Progenitor cell of endocrine pancreas (in vitro differentiated cells): ENCODE measurements at regions not wholly inside any gene's neighbourhood (a gene's known extent, or its start where the extent isn't known, plus 50 kb on each side); places are given as distances from the start of the nearest gene placed in this dataset.

Experiments used
- DNase-seq: peaks from one replicate; pipeline ENCODE4 v3.0.0; 2021; ENCODE audit warnings: low spot score; ENCODE audit not compliant: unreplicated experiment
- H3K27ac Mint-ChIP-seq: 2 replicates; pipeline ENCODE4 v1.8.0; 2021; ENCODE audit warnings: mild to moderate bottlenecking, moderate library complexity, mixed read lengths
- H3K27me3 Mint-ChIP-seq: 2 replicates; pipeline ENCODE4 v1.8.0; 2021; ENCODE audit warnings: mixed read lengths
- H3K36me3 Mint-ChIP-seq: 2 replicates; pipeline ENCODE4 v1.8.0; 2022; ENCODE audit warnings: mixed read lengths; ENCODE audit not compliant: insufficient read depth
- H3K4me1 Mint-ChIP-seq: 2 replicates; pipeline ENCODE4 v1.8.0; 2021; ENCODE audit warnings: low read depth, mixed read lengths
- H3K4me3 Mint-ChIP-seq: 2 replicates; pipeline ENCODE4 v1.8.0; 2021; ENCODE audit warnings: low read depth, mild to moderate bottlenecking, moderate library complexity, mixed read lengths
- H3K9me3 Mint-ChIP-seq: 2 replicates; pipeline ENCODE4 v1.8.0; 2021; ENCODE audit warnings: low read depth, mixed read lengths
- TF ChIP-seq, protein P1 (sequence below): fragments of 200-600 bp; sonication (generic); IDR thresholded peaks from one replicate; pipeline ENCODE4 v1.5.0; 2021; ENCODE audit warnings: antibody characterized with exemption, mild to moderate bottlenecking; ENCODE audit not compliant: unreplicated experiment

DNA sequence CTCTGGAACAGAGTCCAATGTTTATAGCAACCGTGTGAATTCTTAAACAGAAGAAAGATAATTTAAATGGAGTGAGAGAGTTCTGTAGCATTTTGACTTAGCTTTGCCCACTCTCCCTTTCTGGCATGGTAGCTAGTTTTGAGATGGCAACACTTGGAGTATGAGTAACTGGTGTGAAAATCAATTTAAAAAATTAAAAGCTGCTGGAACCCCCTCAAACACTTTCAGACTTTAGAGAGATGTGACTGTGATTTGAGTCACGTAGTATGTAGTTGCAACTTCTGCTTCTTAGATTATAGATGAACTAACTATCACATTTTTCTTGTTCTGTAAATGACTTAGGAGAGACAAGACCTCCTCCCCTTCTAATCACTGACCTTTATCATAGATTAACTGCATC is 2309.5 kb upstream of the C9orf72 start:
- Mint-ChIP-seq H3K36me3 (no peaks in the 10 kb centered on the region), H3K4me3 (no peak overlapping the region), H3K9me3 (no peaks in the 10 kb centered on the region), H3K27ac (no peak overlapping the region), H3K27me3 (no peaks in the 10 kb centered on the region), H3K4me1 (no peaks in the 10 kb centered on the region)
- TF ChIP-seq, protein P1, sequence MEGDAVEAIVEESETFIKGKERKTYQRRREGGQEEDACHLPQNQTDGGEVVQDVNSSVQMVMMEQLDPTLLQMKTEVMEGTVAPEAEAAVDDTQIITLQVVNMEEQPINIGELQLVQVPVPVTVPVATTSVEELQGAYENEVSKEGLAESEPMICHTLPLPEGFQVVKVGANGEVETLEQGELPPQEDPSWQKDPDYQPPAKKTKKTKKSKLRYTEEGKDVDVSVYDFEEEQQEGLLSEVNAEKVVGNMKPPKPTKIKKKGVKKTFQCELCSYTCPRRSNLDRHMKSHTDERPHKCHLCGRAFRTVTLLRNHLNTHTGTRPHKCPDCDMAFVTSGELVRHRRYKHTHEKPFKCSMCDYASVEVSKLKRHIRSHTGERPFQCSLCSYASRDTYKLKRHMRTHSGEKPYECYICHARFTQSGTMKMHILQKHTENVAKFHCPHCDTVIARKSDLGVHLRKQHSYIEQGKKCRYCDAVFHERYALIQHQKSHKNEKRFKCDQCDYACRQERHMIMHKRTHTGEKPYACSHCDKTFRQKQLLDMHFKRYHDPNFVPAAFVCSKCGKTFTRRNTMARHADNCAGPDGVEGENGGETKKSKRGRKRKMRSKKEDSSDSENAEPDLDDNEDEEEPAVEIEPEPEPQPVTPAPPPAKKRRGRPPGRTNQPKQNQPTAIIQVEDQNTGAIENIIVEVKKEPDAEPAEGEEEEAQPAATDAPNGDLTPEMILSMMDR, result no peak
- no peak for DNase-seq

DNA sequence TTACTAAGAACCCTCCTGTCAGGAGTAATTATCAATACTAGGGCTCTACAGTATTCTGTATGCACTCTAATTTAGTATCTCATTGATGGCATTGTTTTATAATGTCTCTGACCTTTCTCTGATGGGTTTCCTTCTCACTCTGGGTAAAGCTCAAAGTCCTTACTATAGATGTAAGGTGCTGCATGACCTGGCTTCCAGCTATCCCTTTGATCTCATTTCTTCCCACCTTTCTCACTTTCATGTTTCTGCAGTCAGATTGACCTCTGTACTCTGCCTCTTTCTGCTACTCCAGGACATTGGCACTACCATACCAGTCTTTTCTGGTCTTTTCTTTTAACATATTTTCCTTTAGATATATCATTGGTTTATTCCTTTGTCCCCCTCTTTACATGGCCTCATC is 2332.8 kb upstream of the C9orf72 start:
- TF ChIP-seq, protein P1, result no peak
- H3K9me3 Mint-ChIP-seq, result no peaks in the 10 kb centered on the region
- no peaks in the 10 kb centered on the region for H3K27me3 Mint-ChIP-seq
- H3K4me3 Mint-ChIP-seq, result no peak overlapping the region
- DNase-seq, result no peak
- no peak overlapping the region for H3K27ac Mint-ChIP-seq
- H3K4me1 Mint-ChIP-seq, result no peaks in the 10 kb centered on the region
- H3K36me3 Mint-ChIP-seq, result no peaks in the 10 kb centered on the region

DNA sequence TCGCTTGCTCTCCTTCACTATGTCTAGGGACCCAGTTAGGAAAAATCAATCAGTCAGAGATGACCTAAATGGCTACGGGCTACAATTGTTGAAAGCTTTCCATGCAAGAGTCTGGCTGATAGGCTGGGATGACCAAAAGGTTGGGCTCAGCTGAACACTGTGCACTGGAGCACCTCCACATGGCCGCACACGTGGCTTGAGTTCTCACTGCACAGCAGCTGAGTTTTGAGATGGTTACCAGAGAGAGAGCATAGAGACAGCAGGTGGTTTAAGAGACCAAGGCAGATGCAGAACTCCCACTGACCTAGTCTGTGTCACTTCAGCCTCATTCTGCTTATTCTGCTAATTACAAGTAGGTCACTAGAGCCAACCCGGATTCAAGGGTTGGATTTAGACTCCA is 2354.8 kb upstream of the C9orf72 start:
- Mint-ChIP-seq H3K27me3 (no peaks in the 10 kb centered on the region), H3K9me3 (peaks cover 3% of the 10 kb centered on the region), H3K4me1 (no peaks in the 10 kb centered on the region), H3K27ac (no peak overlapping the region), H3K36me3 (no peaks in the 10 kb centered on the region), H3K4me3 (no peak overlapping the region)
- TF ChIP-seq, protein P1, result no peak
- DNase-seq, result no peak

DNA sequence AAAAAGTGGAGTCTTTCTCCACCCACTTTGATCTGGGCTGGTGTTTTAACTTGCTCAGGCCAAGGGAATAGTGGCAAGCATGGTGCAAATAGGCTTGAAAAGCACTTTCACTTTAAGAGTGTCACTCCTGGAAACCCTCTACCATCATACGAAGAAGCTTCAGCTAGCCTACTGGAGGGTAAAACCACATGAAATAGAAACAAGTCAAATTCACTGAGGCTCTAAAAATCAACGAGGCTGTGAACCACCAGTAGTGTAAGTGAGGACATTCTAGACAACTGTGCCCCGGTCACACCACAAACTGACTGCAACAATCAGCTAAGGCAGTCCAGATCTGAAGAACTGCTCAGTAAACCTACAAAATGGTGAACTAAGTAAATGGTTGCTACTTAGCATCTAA is 2366.3 kb upstream of the C9orf72 start:
- Mint-ChIP-seq H3K27ac (no peak overlapping the region), H3K4me3 (no peak overlapping the region), H3K27me3 (no peaks in the 10 kb centered on the region)

DNA sequence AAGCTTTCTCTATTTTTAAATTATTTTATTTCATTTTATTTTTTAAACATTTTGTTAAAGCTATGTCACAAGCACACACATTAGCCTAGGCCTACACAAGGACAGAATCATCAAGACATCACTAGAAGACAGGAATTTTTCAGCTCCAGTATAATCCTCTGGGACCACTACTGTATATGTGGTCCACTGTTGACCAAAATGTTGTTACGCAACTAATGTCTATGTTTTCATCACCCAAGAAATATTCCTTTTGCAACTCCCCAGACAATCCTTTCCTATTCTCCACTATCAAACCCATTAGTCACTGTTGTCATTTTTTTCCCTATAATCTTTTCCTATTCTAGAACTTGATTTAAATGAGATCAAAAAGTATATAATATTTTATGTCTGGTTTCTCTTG is 2371.7 kb upstream of the C9orf72 start:
- DNase-seq, result no peak
- no peaks in the 10 kb centered on the region for H3K4me1 Mint-ChIP-seq
- no peak overlapping the region for H3K4me3 Mint-ChIP-seq
- TF ChIP-seq, protein P1, result no peak
- H3K36me3 Mint-ChIP-seq, result no peaks in the 10 kb centered on the region
- H3K27ac Mint-ChIP-seq, result no peak overlapping the region
- no peaks in the 10 kb centered on the region for H3K27me3 Mint-ChIP-seq
- H3K9me3 Mint-ChIP-seq, result peaks cover 3% of the 10 kb centered on the region

More for the DNA sequence above, 2366.3 kb upstream of the C9orf72 start:
- DNase-seq, result no peak
- Mint-ChIP-seq H3K9me3 (peaks cover 25% of the 10 kb centered on the region), H3K4me1 (no peaks in the 10 kb centered on the region), H3K36me3 (peaks cover 2% of the 10 kb centered on the region)
- TF ChIP-seq, protein P1, result no peak
